ENCODE measurements at regions not wholly inside any gene's neighbourhood (a gene's known extent, or its start where the extent isn't known, plus 50 kb on each side); places are given as distances from the start of the nearest gene placed in this dataset.

DNA sequence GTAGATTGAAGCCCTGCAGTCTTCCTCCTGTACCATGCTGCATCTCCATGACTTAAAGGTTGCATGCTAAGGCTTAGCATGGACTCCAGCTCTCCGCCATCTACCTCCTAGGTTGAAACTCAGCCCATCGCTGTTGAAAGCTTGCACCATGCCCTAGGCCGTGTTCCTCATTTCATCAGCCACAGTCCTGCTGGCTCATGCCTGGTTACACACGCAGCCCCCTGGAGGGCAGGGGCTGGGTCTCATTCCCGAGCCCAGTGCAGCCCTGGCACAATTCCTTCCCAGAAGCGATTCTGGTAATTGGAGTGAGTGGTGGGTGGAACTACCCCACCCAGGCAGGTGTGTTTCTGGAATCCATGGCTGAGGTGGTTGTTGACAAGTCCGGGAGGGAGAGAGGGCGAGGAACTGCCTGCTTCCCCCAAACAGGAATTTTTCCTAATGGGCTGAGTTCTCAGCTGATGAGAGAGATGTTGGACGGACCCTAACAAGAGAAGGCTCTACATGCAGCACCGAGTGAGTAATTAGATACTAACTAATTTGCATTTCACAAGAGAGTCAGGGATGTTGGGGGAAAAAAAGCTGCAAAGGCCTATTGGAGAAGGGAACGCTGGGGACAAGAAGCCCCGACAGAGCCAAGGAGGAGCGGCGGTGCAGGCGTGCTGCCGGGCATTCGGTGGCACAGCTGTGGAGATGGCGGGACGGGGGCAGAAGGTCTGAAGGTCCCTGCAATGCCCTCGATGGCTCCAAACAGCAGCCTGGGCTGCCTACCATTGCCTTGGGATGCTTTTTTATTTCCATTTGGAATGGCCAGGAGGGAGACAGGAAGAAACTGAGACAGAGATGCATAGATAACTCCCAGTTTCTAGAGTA, 92.3 kb upstream of the TLE3 start:
- DNase-seq (ENCODE audit: extremely low spot score), result no peak
- TF ChIP-seq CTCF (IDR thresholded peaks at IDR 0.05; ENCODE audit: control extremely low read depth, extremely low read depth, low read depth, missing control alignments), result no peak
- POLR2A ChIA-PET, result no interaction called here
- CTCF ChIA-PET, result no interaction called here

- DNase-seq (ENCODE audit: extremely low spot score), result no peak
- CTCF ChIA-PET, result interaction anchor here (1.3 kb wide), 1 partner anchor 14 kb away, joined by 4 read pairs; no protein-coding TSS in a partner anchor
- POLR2A ChIA-PET, result no interaction called here
- TF ChIP-seq CTCF (IDR thresholded peaks at IDR 0.05; ENCODE audit: control extremely low read depth, extremely low read depth, low read depth, missing control alignments), result no peak
These were observed 90.6 kb upstream of the TLE3 start for GRCh38 chr15:70188286-70188685.

DNA sequence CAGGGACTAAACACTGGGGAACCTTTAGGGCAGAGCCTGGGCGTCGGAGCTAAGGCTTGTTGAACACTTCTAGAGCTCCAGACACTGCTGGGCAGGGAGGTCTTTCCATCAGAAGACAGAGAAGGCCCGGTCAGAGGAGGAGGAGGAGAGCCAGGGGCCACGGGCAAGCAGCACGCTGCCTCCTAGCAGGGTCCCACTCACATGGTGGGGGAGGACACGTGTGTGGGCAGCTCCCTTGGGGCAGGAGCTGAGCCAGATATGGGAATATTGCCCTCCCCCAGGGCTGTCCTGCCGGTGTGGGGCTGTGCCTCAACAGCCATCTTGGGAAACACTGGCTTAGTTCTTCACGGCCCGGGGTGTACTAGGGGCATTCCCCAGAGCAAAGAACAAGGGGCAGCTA, 89.6 kb upstream of the TLE3 start:
- ChIA-PET CTCF (interaction anchor here (0.7 kb wide), 1 partner anchor 9 kb away, joined by 3 read pairs; no protein-coding TSS in a partner anchor), POLR2A (no interaction called here)
- no peak for DNase-seq (ENCODE audit: extremely low spot score)
- no peak for TF ChIP-seq CTCF (IDR thresholded peaks at IDR 0.05; ENCODE audit: control extremely low read depth, extremely low read depth, low read depth, missing control alignments)

GRCh38 chr15:70186152-70186551, 88.4 kb upstream of the TLE3 start:
- ChIA-PET CTCF (interaction anchor here (0.9 kb wide), 1 partner anchor 21 kb away, joined by 3 read pairs; no protein-coding TSS in a partner anchor), POLR2A (no interaction called here)
- no peak for DNase-seq (ENCODE audit: extremely low spot score)
- TF ChIP-seq CTCF (IDR thresholded peaks at IDR 0.05; ENCODE audit: control extremely low read depth, extremely low read depth, low read depth, missing control alignments), result no peak

DNA sequence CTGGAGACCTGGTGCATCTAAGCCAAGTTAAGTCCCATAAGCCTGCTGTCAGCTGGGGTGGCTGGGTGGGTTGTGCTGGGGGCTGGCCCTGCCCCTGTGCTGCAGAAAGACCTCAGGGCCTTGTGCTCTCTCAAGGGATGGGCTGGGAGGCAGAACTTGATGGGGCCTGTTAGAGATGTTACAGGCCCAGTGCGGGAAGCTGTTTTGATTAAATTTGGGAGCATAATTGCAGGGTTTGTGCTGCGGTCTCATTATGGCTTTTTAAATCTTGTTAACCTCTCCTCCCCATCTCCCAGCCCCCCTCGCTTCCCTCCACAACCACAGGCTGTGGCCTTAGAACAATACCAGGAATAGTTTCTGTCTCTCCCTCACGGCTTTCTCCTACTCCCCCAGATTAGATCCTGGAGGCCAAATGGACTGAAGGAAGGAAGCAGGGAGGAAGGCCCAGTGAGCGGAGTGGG, 87.6 kb upstream of the TLE3 start:
- no peak for TF ChIP-seq CTCF (IDR thresholded peaks at IDR 0.05; ENCODE audit: control extremely low read depth, extremely low read depth, low read depth, missing control alignments)
- DNase-seq (ENCODE audit: extremely low spot score), result no peak
- ChIA-PET POLR2A (no interaction called here), CTCF (interaction anchor here (0.9 kb wide), 1 partner anchor 21 kb away, joined by 3 read pairs; no protein-coding TSS in a partner anchor)

- ChIA-PET POLR2A (no interaction called here), CTCF (interaction anchor here (1.4 kb wide), 1 partner anchor 10 kb away, joined by 4 read pairs; no protein-coding TSS in a partner anchor)
- no peak for DNase-seq (ENCODE audit: extremely low spot score)
- TF ChIP-seq CTCF (IDR thresholded peaks at IDR 0.05; ENCODE audit: control extremely low read depth, extremely low read depth, low read depth, missing control alignments), result no peak
These were observed 85.4 kb upstream of the TLE3 start for GRCh38 chr15:70182858-70183695.

Measured in GM10248 (cell line).